ENCODE measurements at regions not wholly inside any gene's neighbourhood (a gene's known extent, or its start where the extent isn't known, plus 50 kb on each side); places are given as distances from the start of the nearest gene placed in this dataset.

GRCh38 chr13:36536546-36536945, 104.3 kb downstream of the CCNA1 start:
- no peak for TF ChIP-seq POLR2A (IDR thresholded peaks at IDR 0.05; ENCODE audit: extremely low read depth, insufficient read length)
- TF ChIP-seq, protein P1, sequence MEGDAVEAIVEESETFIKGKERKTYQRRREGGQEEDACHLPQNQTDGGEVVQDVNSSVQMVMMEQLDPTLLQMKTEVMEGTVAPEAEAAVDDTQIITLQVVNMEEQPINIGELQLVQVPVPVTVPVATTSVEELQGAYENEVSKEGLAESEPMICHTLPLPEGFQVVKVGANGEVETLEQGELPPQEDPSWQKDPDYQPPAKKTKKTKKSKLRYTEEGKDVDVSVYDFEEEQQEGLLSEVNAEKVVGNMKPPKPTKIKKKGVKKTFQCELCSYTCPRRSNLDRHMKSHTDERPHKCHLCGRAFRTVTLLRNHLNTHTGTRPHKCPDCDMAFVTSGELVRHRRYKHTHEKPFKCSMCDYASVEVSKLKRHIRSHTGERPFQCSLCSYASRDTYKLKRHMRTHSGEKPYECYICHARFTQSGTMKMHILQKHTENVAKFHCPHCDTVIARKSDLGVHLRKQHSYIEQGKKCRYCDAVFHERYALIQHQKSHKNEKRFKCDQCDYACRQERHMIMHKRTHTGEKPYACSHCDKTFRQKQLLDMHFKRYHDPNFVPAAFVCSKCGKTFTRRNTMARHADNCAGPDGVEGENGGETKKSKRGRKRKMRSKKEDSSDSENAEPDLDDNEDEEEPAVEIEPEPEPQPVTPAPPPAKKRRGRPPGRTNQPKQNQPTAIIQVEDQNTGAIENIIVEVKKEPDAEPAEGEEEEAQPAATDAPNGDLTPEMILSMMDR (IDR thresholded peaks at IDR 0.05; ENCODE audit: low read depth, low read length) = no peak
